Neuron (in vitro differentiated cells): ENCODE measurements at regions not wholly inside any gene's neighbourhood (a gene's known extent, or its start where the extent isn't known, plus 50 kb on each side); places are given as distances from the start of the nearest gene placed in this dataset.
"Not testable (repeated sequence)": the region's sequence is repeated elsewhere in the genome, so short reads cannot be mapped to it uniquely, and the experiment has no call there.

Experiments
- H2AFZ ChIP-seq: one replicate; pipeline ENCODE4 v1.6.1; 2013; ENCODE audit warnings: low read depth, mild to moderate bottlenecking, inconsistent platforms, low read length, moderate library complexity
- H3K27me3 ChIP-seq: one replicate; pipeline ENCODE4 v1.6.1; 2013; ENCODE audit warnings: low read length; ENCODE audit not compliant: insufficient read depth
- H3K36me3 ChIP-seq: one replicate; pipeline ENCODE4 v1.6.1; 2013; ENCODE audit warnings: low read length; ENCODE audit not compliant: insufficient read depth
- H3K4me1 ChIP-seq: one replicate; pipeline ENCODE4 v1.6.1; 2013; ENCODE audit warnings: low read length; ENCODE audit not compliant: insufficient read depth
- H3K4me3 ChIP-seq: 2 replicates; pipeline ENCODE4 v1.5.1; 2013; ENCODE audit warnings: mild to moderate bottlenecking, low read length, moderate library complexity
- H3K9me3 ChIP-seq: one replicate; pipeline ENCODE4 v1.6.1; 2013; ENCODE audit warnings: low read length

DNA sequence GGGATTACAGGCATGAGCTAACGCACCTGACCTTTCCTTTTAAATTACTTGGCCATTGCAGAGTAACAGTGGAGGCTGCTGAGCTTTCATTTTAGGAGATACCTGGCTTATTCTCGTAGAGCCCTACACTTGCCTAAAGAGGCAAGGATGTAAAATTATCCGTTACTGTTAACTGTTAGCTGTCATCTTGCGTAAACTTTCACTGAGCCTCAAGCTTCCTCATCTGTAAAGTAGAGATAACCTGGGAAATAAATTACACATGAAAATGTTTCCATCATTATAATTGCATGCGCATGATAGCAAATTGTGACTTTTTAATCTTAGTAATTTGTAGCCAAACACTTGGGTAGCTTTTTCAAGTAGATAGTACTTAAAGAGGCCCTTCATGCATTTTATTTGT is 118.8 kb upstream of the VKORC1L1 start:
- H2AFZ ChIP-seq, H3K27me3 ChIP-seq, H3K4me3 ChIP-seq, H3K9me3 ChIP-seq: not testable (repeated sequence)
- Histone ChIP-seq H3K36me3 (peaks cover 36% of the 10 kb centered on the region), H3K4me1 (peaks cover 12% of the 10 kb centered on the region)

DNA sequence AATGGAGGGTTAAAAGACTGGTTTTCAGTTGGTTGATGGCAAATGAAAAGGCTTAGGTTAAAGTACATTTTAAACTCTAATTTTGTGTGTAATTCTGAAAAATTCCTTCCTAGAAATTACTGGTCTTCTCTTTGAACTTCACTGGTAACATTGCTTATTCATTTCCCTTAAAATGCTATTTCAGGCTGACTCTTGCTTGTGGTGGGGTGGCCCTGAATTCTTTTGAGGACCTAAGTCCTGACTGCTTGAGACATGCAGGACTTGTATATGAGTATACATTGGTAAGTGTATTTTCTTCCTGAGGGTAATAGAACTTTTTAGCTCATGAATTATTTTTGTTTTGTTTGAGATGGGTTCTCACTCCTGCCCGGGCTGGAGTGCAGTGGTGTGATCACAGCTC is 113.9 kb upstream of the VKORC1L1 start:
- H3K4me1 ChIP-seq, H3K27me3 ChIP-seq, H3K9me3 ChIP-seq, H2AFZ ChIP-seq, H3K4me3 ChIP-seq: not testable (repeated sequence)
- H3K36me3 ChIP-seq = peaks cover 35% of the 10 kb centered on the region

DNA sequence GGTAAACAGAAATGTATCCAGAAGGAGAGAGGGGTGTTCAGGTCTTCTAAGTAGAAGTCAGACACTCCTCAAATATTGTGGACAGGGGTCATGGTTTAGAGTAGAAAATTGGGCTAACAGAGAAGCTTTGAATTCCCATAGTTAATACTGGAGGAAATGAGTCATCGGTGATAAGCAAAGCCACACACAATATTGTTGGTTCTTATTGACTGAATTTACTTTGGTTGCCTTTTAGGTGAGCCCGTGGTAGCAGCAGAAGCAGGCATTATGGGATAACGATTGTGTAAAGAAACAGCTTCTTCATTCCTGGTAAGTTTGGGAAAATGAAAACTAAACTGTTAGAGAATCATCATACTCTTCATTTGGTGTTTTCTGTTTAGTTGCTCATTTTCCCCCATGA is 110.2 kb upstream of the VKORC1L1 start:
- peaks cover 21% of the 10 kb centered on the region for H3K36me3 ChIP-seq
- H3K9me3 ChIP-seq, H2AFZ ChIP-seq, H3K27me3 ChIP-seq, H3K4me1 ChIP-seq, H3K4me3 ChIP-seq: not testable (repeated sequence)

DNA sequence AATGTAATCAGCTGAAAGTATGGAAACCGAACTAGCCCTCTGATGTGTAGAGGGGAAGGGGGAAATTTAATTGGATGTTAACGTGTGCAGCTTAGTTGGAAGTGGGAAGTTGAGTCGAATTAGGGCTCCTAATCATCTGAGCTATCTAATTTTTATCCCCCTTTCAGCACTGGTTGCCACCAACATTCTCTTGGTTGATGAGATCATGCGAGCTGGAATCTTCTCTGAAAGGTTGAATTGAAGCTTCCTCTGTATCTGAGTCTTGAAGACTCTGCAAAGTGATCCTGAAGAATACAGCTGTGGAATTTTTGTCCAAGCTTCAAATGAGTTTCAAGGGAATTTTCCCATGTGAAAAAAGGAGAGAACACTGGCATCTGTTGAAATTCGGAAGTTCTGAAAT is 109.8 kb upstream of the VKORC1L1 start:
- H3K36me3 ChIP-seq = peaks cover 20% of the 10 kb centered on the region
- H3K4me1 ChIP-seq, H2AFZ ChIP-seq, H3K4me3 ChIP-seq, H3K9me3 ChIP-seq, H3K27me3 ChIP-seq: not testable (repeated sequence)

DNA sequence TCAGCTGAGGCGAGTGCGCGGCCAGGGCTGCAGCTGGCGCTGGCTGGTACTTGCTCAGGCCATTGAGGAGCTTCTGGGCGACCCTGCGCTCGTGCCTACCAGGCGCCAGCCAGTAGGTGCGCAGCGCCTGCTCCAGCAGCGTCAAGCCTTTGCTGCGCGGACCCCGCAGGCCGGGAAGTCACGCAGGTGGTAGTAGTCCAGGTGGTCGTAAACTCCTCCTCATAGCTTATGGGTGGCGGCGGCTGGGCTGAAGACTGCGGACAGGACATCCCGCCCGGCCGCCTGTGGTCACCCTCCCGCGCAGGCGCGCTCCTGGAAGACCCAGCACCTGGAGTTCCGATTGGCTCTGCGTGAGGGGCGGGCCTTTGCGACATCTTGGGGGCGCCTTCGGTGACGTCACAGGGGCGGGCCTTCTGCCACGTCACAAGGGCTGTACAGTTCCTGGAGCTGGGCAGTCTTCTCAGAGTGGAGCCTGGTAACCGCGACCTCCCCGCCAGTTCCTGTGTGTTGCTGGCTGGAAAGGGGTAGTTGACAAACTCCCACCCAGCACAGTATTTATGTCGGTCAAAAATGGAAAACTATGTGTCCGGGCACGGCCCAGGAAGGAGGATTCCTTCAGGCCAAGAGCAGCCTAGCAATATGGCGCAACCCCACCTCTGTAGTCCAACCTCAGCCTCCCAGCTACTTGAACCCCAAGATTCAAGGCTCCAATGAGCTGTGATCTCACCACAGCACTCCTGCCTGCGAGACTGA is 102.2 kb upstream of the VKORC1L1 start:
- not testable (repeated sequence) for H3K27me3 ChIP-seq, H3K4me1 ChIP-seq, H3K36me3 ChIP-seq, H3K9me3 ChIP-seq
- Histone ChIP-seq H3K4me3 (peak overlapping the region; percentile 82), H2AFZ (peak overlapping the region; percentile 71)

DNA sequence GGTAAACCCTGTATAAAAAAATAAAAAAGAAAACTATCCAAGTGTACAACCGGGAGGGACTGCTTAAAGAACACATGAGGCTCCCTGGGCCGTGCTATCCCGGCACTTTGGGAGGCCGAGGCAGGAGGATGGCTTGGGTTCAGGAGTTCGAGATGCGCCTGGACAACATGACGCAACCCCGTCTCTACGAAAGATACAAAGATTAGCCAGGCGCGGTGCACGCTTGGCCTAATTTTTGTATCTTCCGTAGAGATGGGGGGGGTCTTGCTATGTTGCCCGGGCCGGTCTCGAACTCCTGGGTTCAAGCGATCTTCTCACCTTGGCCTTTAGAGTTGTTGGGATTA is 101.7 kb upstream of the VKORC1L1 start:
- not testable (repeated sequence) for H3K27me3 ChIP-seq
- H3K4me3 ChIP-seq = peak overlapping the region; percentile 82

DNA sequence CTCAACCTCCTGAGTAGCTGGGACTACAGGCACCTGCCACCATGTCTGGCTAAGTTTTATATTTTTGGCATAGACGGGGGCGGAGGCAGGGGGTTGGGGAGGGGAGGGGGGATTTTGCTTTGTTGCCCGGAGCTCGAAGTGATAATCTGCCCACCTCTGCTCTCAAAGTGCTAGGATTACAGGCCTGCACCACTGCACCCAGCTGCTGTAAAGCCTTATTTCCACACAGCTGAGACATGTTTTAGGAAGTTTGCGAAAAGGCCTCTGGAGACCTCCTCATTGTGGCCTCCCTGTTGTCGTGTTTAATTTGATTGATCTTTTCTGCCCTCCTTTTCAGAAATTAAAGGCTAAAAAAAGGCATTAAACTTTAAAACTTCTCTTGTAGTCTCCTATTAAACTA is 96.2 kb upstream of the VKORC1L1 start:
- not testable (repeated sequence) for H3K4me3 ChIP-seq, H2AFZ ChIP-seq, H3K9me3 ChIP-seq, H3K4me1 ChIP-seq, H3K27me3 ChIP-seq, H3K36me3 ChIP-seq

More for the DNA sequence above, 101.7 kb upstream of the VKORC1L1 start:
- not testable (repeated sequence) for H3K4me1 ChIP-seq, H3K9me3 ChIP-seq, H3K36me3 ChIP-seq
- H2AFZ ChIP-seq = peak overlapping the region; percentile 71

DNA sequence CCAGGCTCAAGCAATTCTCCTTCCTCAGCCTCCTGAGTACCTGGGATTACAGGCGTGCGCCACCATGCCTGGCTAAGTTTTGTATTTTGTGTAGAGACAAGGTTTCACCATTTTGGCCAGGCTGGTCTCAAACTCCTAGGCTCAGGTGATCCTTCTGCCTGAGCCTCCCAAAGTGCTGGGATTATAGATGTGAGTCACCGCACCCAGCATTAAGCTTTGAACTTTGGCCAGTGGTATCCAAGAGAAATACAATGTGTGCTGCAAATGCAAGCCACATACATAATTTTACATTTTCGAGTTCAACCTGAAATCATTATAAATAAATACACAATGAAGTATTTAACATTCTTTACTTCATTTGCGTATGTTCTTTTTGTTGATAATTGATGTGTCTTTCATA is 82.9 kb upstream of the VKORC1L1 start:
- H3K4me1 ChIP-seq, H3K4me3 ChIP-seq: not testable (repeated sequence)

DNA sequence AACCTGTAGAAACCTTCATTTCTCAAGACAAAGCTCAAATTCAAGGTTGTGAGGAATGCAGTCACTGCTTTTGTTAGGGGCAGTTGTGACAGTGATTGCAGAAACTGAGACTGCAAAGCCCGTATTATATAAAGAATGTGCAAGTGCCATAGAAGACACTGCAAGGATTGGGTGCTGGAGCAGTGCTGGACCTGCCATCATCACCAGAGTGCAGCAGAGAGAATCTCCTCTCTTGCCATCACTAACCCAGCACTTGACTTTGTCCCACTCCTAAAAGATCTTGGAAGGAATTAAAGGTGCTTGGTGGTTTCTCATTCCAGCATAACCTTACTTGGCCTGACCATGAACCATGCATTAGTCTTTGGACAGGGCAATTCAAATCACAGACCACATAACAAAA is 81.1 kb upstream of the VKORC1L1 start:
- not testable (repeated sequence) for H3K4me1 ChIP-seq, H2AFZ ChIP-seq, H3K36me3 ChIP-seq, H3K27me3 ChIP-seq, H3K9me3 ChIP-seq, H3K4me3 ChIP-seq

More for the DNA sequence above, 82.9 kb upstream of the VKORC1L1 start:
- not testable (repeated sequence) for H3K27me3 ChIP-seq, H3K9me3 ChIP-seq, H2AFZ ChIP-seq, H3K36me3 ChIP-seq

DNA sequence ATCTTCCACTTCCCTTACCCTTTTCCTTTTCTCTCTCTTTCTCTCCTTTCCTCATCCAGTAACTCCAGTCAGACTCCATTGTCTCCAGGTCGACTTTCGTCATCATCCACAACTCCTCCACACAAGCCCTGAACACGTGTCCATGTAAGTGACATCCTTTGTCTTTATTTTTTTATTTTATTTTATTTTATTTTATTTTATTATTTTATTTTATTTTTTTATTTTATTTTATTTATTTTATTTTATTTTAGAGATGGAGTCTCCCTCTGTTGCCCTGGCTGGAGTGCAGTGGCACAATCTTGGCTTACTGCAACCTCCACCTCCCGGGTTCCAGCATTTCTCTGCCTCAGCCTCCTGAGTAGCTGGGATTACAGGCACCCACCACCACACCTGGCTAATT is 80.1 kb upstream of the VKORC1L1 start:
- not testable (repeated sequence) for H3K9me3 ChIP-seq, H3K4me3 ChIP-seq, H3K27me3 ChIP-seq, H2AFZ ChIP-seq, H3K4me1 ChIP-seq, H3K36me3 ChIP-seq

DNA sequence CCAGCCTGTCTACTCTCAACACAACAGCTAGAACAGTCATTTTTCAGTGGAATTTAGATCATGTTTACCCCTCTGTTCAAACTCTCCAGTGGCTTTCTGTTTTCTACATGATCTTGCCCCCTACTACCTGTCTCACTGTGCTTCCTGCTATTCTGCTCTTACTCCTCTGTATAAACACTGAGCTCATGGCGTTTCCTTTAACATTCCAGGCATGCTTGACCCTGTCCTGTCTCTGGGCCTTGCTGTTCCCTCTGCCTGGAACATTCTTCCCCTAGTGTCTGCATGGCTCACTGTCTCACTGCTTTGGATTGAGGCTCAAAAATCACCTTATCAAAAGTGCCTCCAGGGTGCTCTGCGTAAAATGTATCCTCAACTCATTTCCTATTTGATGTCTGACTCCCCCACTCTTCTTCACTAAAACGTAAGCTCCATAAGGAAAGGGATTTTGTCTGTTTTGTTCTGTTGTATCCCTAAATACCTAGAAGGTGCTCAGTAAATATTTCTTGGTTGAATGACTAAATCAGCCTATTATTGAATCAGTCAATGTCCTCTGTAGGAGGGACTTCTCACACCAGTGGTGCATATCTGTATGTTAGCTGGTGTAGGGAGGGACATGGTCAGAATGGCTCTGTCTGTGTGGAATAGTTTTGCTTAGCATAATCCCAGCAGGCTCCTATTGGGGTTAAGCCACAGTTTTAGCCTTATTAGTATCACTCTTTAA is 78.0 kb upstream of the VKORC1L1 start:
- H2AFZ ChIP-seq, H3K36me3 ChIP-seq, H3K4me1 ChIP-seq, H3K4me3 ChIP-seq, H3K27me3 ChIP-seq, H3K9me3 ChIP-seq: not testable (repeated sequence)

DNA sequence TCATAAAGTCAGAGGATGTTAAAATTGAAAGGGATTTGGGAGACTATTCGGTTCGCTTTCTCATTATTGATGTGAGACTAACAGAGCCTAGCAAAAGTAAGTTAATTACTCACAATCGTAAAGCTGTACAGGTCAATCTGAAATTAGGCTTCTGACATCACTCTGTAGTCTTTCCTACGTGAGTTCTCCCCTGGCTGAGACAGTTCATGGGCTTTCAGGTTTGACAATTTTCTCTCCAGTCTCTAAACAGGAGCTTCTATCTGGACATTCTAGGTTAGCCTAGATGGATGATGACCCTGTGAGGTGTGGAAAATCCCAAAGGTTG is 77.5 kb upstream of the VKORC1L1 start:
- H3K9me3 ChIP-seq, H2AFZ ChIP-seq, H3K4me3 ChIP-seq, H3K27me3 ChIP-seq, H3K4me1 ChIP-seq, H3K36me3 ChIP-seq: not testable (repeated sequence)

DNA sequence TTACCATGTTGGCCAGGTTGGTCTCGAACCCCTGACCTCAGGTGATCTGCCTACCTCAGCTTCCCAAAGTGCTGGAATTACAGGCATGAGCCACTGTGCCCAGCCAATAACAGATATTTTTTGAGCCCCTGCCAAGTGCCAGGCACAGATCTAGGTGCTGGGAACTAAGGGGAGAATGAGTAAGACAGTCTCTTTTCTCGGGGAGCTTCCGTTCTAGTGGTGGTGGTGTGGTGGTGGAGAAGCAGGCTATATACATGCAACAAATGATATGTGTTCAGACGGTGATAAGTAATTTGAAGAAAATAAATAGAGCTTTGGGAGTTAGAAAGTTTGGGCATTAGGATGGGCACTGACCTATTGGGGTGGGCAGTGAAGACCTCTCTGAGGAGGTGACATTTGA is 76.7 kb upstream of the VKORC1L1 start:
- H3K27me3 ChIP-seq = no peaks in the 10 kb centered on the region
- H3K4me1 ChIP-seq = peaks cover 2% of the 10 kb centered on the region
- H3K9me3 ChIP-seq = peaks cover 2% of the 10 kb centered on the region
- H3K36me3 ChIP-seq = no peaks in the 10 kb centered on the region
- H3K4me3 ChIP-seq = no peak overlapping the region
- no peak overlapping the region for H2AFZ ChIP-seq

DNA sequence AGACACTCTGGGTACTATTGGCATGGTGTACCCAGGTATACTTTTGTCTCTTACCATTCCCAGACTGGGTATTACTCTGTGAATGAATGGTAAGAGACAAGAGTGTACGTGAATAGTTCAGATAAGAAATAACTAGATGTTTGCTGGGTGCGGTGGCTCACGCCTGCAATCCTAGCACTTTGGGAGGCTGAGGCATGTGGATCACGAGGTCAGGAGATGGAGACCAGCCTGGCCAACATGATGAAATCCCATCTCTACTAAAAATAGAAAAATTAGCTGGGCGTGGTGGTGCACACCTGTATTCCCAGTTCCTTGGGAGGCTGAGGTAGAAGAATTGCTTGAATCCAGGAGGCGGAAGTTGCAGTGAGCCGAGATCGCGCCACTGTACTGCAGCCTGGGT is 75.8 kb upstream of the VKORC1L1 start:
- H3K36me3 ChIP-seq, H3K4me1 ChIP-seq, H2AFZ ChIP-seq, H3K4me3 ChIP-seq, H3K27me3 ChIP-seq, H3K9me3 ChIP-seq: not testable (repeated sequence)
